ENCODE measurements at regions not wholly inside any gene's neighbourhood (a gene's known extent, or its start where the extent isn't known, plus 50 kb on each side); places are given as distances from the start of the nearest gene placed in this dataset.
A peak's percentile ranks its signal among the peaks of the same experiment; 100 is the strongest.

GRCh38 chr6:69623357-69623756 is 173.5 kb downstream of the LMBRD1 start:
- H3K27ac ChIP-seq: peak overlapping the region; percentile 32; the same call in 1 of the 2 replicates
- no peak for TF ChIP-seq ZFX (IDR thresholded peaks at IDR 0.05)
- TF ChIP-seq, protein P1, sequence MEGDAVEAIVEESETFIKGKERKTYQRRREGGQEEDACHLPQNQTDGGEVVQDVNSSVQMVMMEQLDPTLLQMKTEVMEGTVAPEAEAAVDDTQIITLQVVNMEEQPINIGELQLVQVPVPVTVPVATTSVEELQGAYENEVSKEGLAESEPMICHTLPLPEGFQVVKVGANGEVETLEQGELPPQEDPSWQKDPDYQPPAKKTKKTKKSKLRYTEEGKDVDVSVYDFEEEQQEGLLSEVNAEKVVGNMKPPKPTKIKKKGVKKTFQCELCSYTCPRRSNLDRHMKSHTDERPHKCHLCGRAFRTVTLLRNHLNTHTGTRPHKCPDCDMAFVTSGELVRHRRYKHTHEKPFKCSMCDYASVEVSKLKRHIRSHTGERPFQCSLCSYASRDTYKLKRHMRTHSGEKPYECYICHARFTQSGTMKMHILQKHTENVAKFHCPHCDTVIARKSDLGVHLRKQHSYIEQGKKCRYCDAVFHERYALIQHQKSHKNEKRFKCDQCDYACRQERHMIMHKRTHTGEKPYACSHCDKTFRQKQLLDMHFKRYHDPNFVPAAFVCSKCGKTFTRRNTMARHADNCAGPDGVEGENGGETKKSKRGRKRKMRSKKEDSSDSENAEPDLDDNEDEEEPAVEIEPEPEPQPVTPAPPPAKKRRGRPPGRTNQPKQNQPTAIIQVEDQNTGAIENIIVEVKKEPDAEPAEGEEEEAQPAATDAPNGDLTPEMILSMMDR (conservative IDR thresholded peaks at IDR 0.05): no peak

DNA sequence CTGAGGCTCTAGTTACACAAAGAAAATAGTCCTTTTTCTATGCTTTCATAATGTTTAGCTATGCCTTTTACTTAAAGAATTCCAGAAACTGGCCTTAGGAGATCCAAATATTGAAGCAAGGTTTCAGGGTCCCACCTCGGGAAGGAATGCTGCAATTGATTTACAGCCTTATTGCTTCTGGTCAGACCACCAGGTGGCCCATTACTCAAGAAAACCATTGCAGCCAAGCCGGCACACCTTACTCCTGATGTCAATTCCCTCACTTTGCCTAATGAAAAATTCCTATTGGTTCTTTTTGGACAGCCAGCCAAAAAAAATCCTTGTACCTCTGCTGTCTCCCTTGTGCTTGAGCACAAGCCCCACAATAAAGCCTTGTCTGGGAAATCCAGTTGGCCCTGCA is 173.9 kb downstream of the LMBRD1 start:
- H3K27ac ChIP-seq: peak overlapping the region; percentile 32; the same call in 1 of the 2 replicates
- TF ChIP-seq, protein P1 (conservative IDR thresholded peaks at IDR 0.05): no peak
- TF ChIP-seq ZFX (IDR thresholded peaks at IDR 0.05): no peak

DNA sequence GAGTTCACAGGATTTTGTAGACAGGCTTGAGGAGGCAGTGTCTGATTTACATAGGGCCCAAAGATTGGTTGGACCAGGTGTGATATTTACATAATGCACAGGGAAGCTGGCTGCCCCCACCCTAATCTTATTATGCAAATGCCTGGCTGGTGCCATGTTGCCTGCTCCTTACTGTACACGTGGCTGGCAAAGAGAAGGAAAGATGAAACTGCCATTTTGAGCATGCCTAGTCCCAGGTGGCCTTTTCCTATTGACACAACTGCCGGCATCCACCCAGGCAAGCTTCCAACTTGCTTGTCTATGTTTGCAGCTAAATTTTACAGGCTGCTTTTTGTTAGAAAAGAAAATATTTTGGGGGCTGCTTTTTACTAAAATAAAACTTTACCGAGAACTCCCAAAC is 174.6 kb downstream of the LMBRD1 start:
- TF ChIP-seq ZFX (IDR thresholded peaks at IDR 0.05): no peak
- TF ChIP-seq, protein P1 (conservative IDR thresholded peaks at IDR 0.05): no peak
- H3K27ac ChIP-seq: peak overlapping the region; percentile 31

GRCh38 chr6:69617163-69617562 is 179.6 kb downstream of the LMBRD1 start:
- TF ChIP-seq, protein P1 (conservative IDR thresholded peaks at IDR 0.05): no peak
- no peak for TF ChIP-seq ZFX (IDR thresholded peaks at IDR 0.05)
- H3K27ac ChIP-seq: no peak overlapping the region

DNA sequence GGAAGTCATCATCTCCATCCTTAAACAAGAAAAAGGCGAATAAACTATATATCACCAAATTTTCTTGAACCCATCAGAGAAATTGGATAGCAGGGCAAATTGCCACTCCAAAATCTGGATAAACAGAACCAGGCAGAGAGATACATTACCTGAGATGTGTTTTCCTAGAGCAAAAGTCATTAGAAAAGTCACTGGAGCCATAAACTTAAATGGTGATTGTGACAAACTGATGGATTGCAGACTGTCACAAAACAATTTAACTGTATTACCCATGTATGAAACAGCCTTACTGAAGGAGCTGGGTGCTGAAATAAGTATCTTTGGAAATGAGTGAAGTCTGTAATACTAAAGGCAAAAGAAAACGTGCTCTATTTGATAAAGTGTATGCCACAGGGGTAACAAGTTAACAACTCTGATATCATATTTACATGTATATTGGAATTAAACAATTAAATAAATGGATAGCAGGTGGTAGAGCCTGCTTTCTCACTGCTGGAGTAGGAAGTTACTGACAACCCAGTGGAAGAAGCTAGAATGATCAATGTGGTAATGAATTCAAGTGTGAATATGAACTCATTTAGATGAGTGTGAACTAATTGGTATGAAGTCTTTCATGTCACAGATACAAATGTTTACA is 186.9 kb downstream of the LMBRD1 start:
- H3K27ac ChIP-seq: no peak overlapping the region
- TF ChIP-seq ZFX (IDR thresholded peaks at IDR 0.05): no peak
- TF ChIP-seq, protein P1 (conservative IDR thresholded peaks at IDR 0.05): no peak

- TF ChIP-seq, protein P1 (conservative IDR thresholded peaks at IDR 0.05): no peak
- TF ChIP-seq ZFX (IDR thresholded peaks at IDR 0.05): no peak
- peak overlapping the region; percentile 51 for H3K27ac ChIP-seq
These were observed 195.7 kb downstream of the LMBRD1 start for GRCh38 chr6:69601132-69601531.

- no peak overlapping the region for H3K27ac ChIP-seq
- TF ChIP-seq, protein P1 (conservative IDR thresholded peaks at IDR 0.05): no peak
- TF ChIP-seq ZFX (IDR thresholded peaks at IDR 0.05): no peak
These were observed 202.4 kb downstream of the LMBRD1 start for GRCh38 chr6:69594405-69594804.
